ENCODE measurements at regions not wholly inside any gene's neighbourhood (a gene's known extent, or its start where the extent isn't known, plus 50 kb on each side); places are given as distances from the start of the nearest gene placed in this dataset.
"Not testable (repeated sequence)": the region's sequence is repeated elsewhere in the genome, so short reads cannot be mapped to it uniquely, and the experiment has no call there.

- DNase-seq, result no peak
These were observed 232.7 kb upstream of the MAP2 start for GRCh38 chr2:209191139-209191538.

DNA sequence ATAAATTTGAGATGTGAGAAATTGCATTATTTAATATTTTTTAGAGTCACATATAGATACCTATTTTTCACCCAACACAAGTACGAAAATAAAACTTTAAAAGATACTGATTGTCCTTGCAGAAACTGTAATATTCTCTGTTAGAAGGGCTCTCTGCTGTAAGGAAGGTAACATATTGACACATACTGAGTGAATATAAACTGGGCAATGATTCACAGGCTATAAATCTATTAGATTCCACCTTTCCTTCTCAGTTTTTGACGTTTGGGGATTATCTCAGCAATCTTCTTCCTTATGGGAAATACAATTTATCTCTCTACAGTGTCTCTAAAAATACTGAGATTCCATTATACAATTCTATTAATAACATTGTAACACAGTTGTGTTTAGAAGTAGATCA, 229.1 kb upstream of the MAP2 start:
- no peak for DNase-seq

GRCh38 chr2:209208211-209208610, 215.6 kb upstream of the MAP2 start:
- DNase-seq, result no peak

- no peak for DNase-seq
These were observed 213.9 kb upstream of the MAP2 start for GRCh38 chr2:209209943-209210342.

GRCh38 chr2:209230560-209230959, 193.3 kb upstream of the MAP2 start:
- no peak for DNase-seq

GRCh38 chr2:209236377-209236776, 187.5 kb upstream of the MAP2 start:
- DNase-seq, result no peak

GRCh38 chr2:209238765-209239584, 184.9 kb upstream of the MAP2 start:
- no peak for DNase-seq

DNA sequence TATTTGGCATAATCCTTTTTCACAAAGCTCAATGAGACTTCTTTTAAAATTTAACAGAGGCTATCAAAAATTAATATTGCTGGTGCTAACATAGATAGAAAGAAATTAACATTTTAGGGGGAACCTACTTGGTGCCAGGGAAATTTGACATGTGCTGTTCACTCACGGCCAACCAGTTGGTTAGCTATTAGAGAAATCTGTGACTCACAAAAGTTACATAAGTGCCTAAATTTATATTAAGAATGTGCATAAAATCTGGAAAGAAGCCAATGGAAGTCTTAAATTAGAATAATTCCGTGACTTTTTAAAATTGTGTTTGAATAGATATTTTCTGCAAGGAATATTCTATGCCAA, 184.3 kb upstream of the MAP2 start:
- DNase-seq, result no peak

- no peak for DNase-seq
These were observed 183.6 kb upstream of the MAP2 start for GRCh38 chr2:209240204-209240603.

DNA sequence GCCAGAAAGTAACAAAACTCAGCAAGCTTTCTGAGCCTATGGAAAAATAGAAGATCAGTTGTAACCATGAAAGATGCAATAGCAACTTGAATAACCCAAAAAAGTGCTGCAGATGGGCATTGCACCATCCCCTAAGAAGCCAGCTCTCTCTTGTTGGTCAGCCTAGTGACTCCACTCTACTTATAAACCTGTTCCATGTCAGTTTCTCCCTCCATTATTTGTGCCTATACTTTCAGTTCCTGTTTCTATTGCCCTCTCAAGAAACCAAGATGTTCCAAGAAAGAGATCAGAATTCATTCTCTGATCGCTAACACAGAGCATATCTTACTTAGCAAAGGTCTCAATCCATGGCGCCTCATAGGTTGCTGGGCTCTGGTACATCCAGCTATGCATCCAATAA, 170.3 kb upstream of the MAP2 start:
- DNase-seq, result no peak

DNA sequence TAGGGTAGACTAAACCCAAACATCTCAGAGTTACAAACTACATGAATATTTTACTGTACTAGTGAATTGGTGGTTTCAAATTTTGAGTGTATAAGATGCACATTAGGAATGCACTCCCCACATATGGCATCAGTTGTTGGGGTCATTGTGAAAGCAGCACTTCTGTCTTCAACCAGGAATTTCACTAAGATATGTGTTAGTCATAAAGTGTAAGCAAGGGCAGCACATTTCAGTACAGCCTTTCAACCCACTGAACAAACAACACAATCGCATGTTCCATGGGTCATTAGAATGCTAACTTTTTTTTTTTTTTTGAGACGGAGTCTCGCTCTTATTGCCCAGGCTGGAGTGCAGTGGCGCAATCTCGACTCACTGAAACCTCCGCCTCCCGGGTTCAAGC, 164.1 kb upstream of the MAP2 start:
- DNase-seq, result no peak

DNA sequence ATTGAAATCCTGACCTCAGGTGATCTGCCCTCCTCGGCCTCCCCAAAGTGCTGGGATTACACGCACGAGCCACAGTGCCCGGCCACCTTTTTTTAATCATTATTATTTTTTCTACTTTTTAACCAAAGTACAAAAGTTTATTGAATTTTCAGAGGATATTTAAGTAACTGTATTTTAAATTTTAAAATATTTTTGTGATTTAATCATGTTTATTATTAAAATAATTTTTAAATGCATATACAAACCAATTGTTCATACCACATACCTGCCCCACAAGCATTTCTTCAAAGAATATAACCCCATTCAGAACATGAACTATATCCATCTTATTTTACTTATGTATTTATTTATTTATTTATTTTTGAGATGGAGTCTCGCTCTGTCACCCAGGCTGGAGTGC, 163.6 kb upstream of the MAP2 start:
- no peak for DNase-seq

- not testable (repeated sequence) for DNase-seq
These were observed 162.3 kb upstream of the MAP2 start for GRCh38 chr2:209261366-209262053.

DNA sequence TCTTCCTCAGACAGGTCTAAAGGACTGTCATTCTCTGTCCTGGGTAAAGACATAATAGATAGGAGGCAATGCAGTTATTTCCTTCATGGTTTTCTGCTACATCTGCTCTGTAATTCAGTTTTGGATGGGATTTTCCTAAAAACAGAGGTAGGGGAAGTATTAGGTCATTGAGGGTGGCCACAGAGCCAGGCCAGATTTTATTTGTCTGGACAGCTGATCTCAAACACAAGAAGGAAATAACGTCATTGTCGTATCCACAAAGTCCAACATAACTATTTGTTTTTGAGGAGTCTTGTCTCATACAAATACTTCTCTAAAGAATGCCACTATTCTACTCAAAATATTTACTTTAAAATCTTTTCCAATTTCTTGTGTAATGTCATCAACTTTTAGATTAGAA, 154.8 kb upstream of the MAP2 start:
- no peak for DNase-seq

DNA sequence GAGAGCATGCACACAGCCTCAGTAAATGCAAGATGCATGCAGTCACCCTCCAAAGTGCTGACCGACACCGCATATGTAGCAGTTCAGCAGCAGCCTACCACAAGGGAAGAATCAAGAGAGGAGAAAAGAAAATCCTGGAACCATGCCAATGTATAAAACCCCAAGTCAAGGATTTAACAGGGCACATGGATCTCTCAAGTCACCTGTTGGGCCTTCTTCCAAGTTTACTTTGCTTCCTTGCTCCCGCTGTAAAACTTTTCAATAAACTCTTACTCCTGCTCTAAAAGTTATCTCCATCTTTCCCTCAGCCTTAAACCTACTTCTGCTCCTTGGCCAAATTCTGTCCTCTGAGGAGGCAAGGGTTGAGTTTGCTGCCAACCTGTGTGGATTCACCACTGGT, 147.8 kb upstream of the MAP2 start:
- no peak for DNase-seq

- DNase-seq, result no peak
These were observed 146.4 kb upstream of the MAP2 start for GRCh38 chr2:209277444-209277843.

DNA sequence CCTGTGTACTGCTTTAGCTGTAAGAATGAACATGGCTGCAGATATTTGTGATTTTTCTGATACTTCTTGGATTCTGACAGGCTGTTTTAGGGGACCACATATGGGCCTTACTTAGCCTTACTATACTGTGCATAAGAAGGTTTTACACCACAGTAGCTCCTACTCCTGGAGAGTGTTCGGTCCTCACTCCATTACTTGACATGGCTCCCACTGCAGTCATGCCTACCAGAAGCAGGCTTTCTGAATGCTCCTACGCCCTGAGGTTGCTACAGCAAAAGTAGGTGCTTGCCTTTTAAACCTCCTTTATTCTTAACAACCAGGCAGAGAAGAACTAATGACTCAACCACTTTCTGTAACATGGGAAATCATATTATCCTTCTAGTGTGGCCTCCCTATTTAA, 125.2 kb upstream of the MAP2 start:
- DNase-seq, result no peak

- not testable (repeated sequence) for DNase-seq
These were observed 124.4 kb upstream of the MAP2 start for GRCh38 chr2:209299478-209299877.

DNA sequence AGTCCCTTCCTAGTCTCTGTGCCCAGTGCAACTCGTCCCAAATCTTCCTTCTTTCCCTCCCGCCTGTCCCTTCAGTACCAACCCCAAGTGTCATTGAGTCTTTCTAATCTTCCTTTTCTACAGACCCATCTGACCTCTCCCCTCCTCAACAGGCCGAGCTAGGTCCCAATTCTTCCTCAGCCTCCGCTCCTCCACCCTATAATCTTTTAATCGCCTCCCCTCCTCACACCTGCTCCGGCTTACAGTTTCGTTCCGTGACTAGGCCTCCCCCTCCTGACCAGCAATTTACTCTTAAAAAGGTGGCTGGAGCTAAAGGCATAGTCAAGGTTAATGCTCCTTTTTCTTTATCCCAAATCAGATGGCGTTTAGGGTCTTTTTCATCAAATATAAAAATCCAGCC, 123.1 kb upstream of the MAP2 start:
- not testable (repeated sequence) for DNase-seq

GRCh38 chr2:209305026-209305425, 118.8 kb upstream of the MAP2 start:
- no peak for DNase-seq

- no peak for DNase-seq
These were observed 118.1 kb upstream of the MAP2 start for GRCh38 chr2:209305746-209306196.

DNA sequence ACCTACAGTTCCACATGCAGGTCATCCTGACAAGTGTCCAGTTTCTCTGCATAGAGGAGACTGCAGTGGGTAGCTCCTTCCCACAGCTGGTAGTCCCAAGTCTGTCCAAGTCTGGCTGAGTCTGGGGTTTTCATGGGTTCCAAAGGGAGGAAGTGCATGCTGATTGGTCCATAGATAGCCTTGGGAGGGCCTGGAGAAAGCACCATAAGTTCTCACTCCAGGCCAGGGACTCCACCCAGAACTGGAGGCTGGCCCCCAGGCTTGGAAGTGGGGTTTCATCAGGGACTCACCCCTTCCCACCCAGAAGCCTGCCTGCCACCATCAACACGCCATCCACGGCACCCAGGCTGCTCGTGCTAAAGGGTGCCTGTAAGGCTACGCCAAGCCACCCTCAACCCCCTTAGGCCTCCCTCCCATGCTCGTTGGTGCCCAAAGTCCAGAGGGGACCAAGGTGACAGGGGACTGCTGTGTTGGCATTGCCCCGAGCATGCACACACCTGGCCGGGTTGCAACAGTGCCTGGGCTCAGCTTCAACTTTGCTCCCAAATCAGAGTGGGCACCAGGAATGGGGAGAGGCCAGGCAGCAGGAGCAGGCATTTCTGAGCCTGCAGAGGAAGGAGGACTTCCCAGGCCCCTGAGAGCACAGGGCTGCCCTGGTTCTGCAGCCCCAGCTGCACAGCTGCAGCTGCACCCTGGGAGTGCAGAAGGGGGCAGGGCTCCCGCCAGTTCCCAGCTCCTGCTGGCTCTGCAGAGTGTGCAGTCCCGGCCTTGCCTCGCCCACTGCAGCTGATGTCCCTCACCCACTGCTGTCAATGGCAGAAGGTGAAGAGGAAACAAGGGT, 116.5 kb upstream of the MAP2 start:
- no peak for DNase-seq

- no peak for DNase-seq
These were observed 115.4 kb upstream of the MAP2 start for GRCh38 chr2:209308415-209308814.

DNA sequence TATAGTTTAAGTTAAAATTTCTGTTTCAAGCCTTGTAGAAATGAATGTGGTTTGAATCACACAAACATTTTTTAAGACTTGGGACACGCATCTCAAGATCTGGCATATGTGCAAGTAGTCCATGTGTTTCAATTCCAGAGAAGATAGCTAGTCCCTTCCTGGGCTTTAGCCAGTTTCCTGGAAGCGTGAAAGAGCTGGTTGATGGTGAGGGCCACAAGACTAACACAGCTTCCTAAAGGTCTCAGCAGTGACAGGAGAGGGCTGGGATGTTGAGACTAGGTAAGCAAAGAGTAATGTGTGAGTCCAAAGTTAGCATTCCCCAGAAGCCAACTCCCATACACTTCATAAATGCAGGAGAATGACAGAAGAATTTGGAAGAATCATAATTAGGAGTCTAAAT, 111.9 kb upstream of the MAP2 start:
- no peak for DNase-seq
